Esophagus squamous epithelium (tissue), 4 donors: ENCODE measurements at regions not wholly inside any gene's neighbourhood (a gene's known extent, or its start where the extent isn't known, plus 50 kb on each side); places are given as distances from the start of the nearest gene placed in this dataset.

Source experiments
- POLR2A ChIP-seq, 4 donors: fragments of 450-650 bp; IDR thresholded peaks; one replicate each; pipeline ENCODE4 v1.6.1; 2017; ENCODE audit warnings: antibody characterized with exemption in 4 of 4, mild to moderate bottlenecking in 4 of 4, moderate library complexity in 3 of 4
- TF ChIP-seq, protein P1 (sequence below), 6 experiments: fragments of 450-650 bp in 4 of 6; fragments of 200-600 bp in 2 of 6; sonication (generic) in 2 of 6; IDR thresholded peaks; one replicate each; pipeline ENCODE4 v1.5.1; 2016 to 2019; ENCODE audit warnings: antibody characterized with exemption in 6 of 6, mild to moderate bottlenecking in 4 of 6, moderate library complexity in 4 of 6

DNA sequence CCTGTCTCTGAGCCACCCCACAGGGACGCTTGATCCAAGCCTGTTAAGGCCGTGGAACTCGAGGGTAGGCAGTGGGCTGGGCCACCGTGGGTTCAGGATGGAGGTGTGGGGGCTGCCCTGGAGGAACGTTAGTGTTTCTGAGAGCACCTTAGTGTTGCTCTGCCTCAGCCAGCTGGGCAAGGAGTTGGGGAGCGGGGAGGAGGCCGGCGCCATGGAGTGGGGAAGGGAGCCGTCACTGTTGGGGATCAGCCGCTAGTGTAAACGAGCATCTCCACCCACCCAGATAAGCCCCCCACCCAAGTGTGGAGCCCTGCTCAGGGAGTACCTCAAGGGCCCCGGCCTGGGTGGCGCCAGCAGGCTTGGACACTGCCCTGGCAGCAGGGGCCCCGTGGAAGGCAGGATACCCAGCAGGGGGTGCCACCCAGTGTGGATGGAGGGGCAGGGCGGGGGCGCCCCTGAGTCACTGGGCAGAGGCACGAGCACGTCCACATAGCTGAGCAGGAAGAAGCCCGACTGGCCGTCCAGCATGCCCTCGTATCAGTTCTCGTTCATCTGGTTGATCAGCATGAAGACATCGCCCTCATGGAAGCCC is 98.6 kb downstream of the KPNA2 start:
- TF ChIP-seq, protein P1, sequence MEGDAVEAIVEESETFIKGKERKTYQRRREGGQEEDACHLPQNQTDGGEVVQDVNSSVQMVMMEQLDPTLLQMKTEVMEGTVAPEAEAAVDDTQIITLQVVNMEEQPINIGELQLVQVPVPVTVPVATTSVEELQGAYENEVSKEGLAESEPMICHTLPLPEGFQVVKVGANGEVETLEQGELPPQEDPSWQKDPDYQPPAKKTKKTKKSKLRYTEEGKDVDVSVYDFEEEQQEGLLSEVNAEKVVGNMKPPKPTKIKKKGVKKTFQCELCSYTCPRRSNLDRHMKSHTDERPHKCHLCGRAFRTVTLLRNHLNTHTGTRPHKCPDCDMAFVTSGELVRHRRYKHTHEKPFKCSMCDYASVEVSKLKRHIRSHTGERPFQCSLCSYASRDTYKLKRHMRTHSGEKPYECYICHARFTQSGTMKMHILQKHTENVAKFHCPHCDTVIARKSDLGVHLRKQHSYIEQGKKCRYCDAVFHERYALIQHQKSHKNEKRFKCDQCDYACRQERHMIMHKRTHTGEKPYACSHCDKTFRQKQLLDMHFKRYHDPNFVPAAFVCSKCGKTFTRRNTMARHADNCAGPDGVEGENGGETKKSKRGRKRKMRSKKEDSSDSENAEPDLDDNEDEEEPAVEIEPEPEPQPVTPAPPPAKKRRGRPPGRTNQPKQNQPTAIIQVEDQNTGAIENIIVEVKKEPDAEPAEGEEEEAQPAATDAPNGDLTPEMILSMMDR (IDR thresholded peaks at IDR 0.05), result no peak
- TF ChIP-seq POLR2A (IDR thresholded peaks at IDR 0.05), result no peak
